RWPE2 (cell line): ENCODE measurements at regions not wholly inside any gene's neighbourhood (a gene's known extent, or its start where the extent isn't known, plus 50 kb on each side); places are given as distances from the start of the nearest gene placed in this dataset.

Experiments
- ATAC-seq: fragments of 200-7000 bp; cut with Tn5 transposase; 3 replicates; pipeline ENCODE4 v1.9.1; 2021; ENCODE audit warnings: low read depth
- DNase-seq: peaks from one replicate; pipeline ENCODE4 v3.0.0-alpha.2; 2020; ENCODE audit warnings: low spot score
- H3K27ac ChIP-seq: fragments of 450-650 bp; 2 replicates; pipeline ENCODE4 v1.5.1; 2017; ENCODE audit warnings: mild to moderate bottlenecking; ENCODE audit not compliant: poor library complexity, severe bottlenecking
- H3K27me3 ChIP-seq: fragments of 250-450 bp; sonication (Bioruptor Pico); 2 replicates; pipeline ENCODE4 v1.5.1; 2021; ENCODE audit warnings: mild to moderate bottlenecking, moderate library complexity; ENCODE audit not compliant: insufficient read depth, poor library complexity, severe bottlenecking
- H3K36me3 ChIP-seq: fragments of 250-450 bp; sonication (Bioruptor Pico); 2 replicates; pipeline ENCODE4 v1.5.1; 2020; ENCODE audit warnings: low read depth, mild to moderate bottlenecking, moderate library complexity
- H3K4me1 ChIP-seq: fragments of 250-450 bp; sonication (Bioruptor Pico); 2 replicates; pipeline ENCODE4 v1.5.1; 2021; ENCODE audit warnings: mild to moderate bottlenecking, moderate library complexity; ENCODE audit not compliant: insufficient read depth, poor library complexity, severe bottlenecking
- H3K4me3 ChIP-seq: fragments of 250-450 bp; sonication (Bioruptor Pico); 2 replicates; pipeline ENCODE4 v1.5.1; 2021; ENCODE audit warnings: mild to moderate bottlenecking, moderate library complexity; ENCODE audit not compliant: severe bottlenecking
- H3K9me3 ChIP-seq: fragments of 250-450 bp; sonication (Bioruptor Pico); 2 replicates; pipeline ENCODE4 v1.5.1; 2021; ENCODE audit warnings: mild to moderate bottlenecking, moderate library complexity; ENCODE audit not compliant: severe bottlenecking
- CTCF ChIP-seq: fragments of 450-650 bp; IDR thresholded peaks from one replicate; pipeline ENCODE4 v1.5.1; 2017; ENCODE audit warnings: mild to moderate bottlenecking, moderate library complexity; ENCODE audit not compliant: poor library complexity, severe bottlenecking

GRCh38 chr12:87185367-87185766 lies 843.8 kb downstream of the C12orf50 start:
- Histone ChIP-seq H3K9me3 (no peaks in the 10 kb centered on the region), H3K4me3 (no peak overlapping the region), H3K27ac (no peak overlapping the region), H3K36me3 (no peaks in the 10 kb centered on the region), H3K4me1 (no peaks in the 10 kb centered on the region), H3K27me3 (no peaks in the 10 kb centered on the region)
- DNase-seq = no peak
- TF ChIP-seq CTCF = no peak
- ATAC-seq = no peak

GRCh38 chr12:87182696-87183233 lies 846.4 kb downstream of the C12orf50 start:
- no peaks in the 10 kb centered on the region for H3K36me3 ChIP-seq
- H3K9me3 ChIP-seq = no peaks in the 10 kb centered on the region
- TF ChIP-seq CTCF = no peak
- no peak for DNase-seq
- H3K27me3 ChIP-seq = no peaks in the 10 kb centered on the region
- no peak for ATAC-seq
- no peak overlapping the region for H3K27ac ChIP-seq
- no peak overlapping the region for H3K4me3 ChIP-seq
- no peaks in the 10 kb centered on the region for H3K4me1 ChIP-seq

GRCh38 chr12:87171356-87171755 lies 857.8 kb downstream of the C12orf50 start:
- Histone ChIP-seq H3K36me3 (no peaks in the 10 kb centered on the region), H3K4me1 (no peaks in the 10 kb centered on the region), H3K4me3 (no peak overlapping the region), H3K9me3 (no peaks in the 10 kb centered on the region), H3K27ac (no peak overlapping the region), H3K27me3 (no peaks in the 10 kb centered on the region)
- ATAC-seq (no peak), DNase-seq (no peak)
- no peak for TF ChIP-seq CTCF

- no peak for ATAC-seq
- Histone ChIP-seq H3K36me3 (no peaks in the 10 kb centered on the region), H3K27me3 (no peaks in the 10 kb centered on the region), H3K4me3 (no peak overlapping the region), H3K4me1 (no peaks in the 10 kb centered on the region), H3K9me3 (no peaks in the 10 kb centered on the region), H3K27ac (no peak overlapping the region)
- no peak for TF ChIP-seq CTCF
- no peak for DNase-seq
Measured at GRCh38 chr12:87169010-87169409, 860.2 kb downstream of the C12orf50 start.

GRCh38 chr12:87165733-87166375 lies 863.3 kb downstream of the C12orf50 start:
- Histone ChIP-seq H3K9me3 (no peaks in the 10 kb centered on the region), H3K27ac (no peak overlapping the region), H3K4me3 (no peak overlapping the region), H3K36me3 (no peaks in the 10 kb centered on the region), H3K27me3 (no peaks in the 10 kb centered on the region), H3K4me1 (peaks cover 5% of the 10 kb centered on the region)
- ATAC-seq (no peak), DNase-seq (no peak)
- no peak for TF ChIP-seq CTCF
